ENCODE measurements at regions not wholly inside any gene's neighbourhood (a gene's known extent, or its start where the extent isn't known, plus 50 kb on each side); places are given as distances from the start of the nearest gene placed in this dataset.
"Not testable (repeated sequence)": the region's sequence is repeated elsewhere in the genome, so short reads cannot be mapped to it uniquely, and the experiment has no call there.

GRCh38 chr3:106349191-106349881 lies 480.5 kb upstream of the CBLB start:
- H3K36me3 ChIP-seq = no peaks in the 10 kb centered on the region
- TF ChIP-seq CTCF (IDR thresholded peaks at IDR 0.05) = no peak
- no peak overlapping the region for H3K4me3 ChIP-seq (ENCODE audit: low read depth in 1 of 2, low read length in 1 of 2)
- H3K27ac ChIP-seq = no peak overlapping the region
- H3K4me1 ChIP-seq (ENCODE audit: control insufficient read depth in 1 of 2, insufficient read depth in 1 of 2, low read depth in 1 of 2, low read length in 1 of 2) = no peaks in the 10 kb centered on the region
- no peaks in the 10 kb centered on the region for H3K9me3 ChIP-seq
- no peaks in the 10 kb centered on the region for H3K27me3 ChIP-seq

DNA sequence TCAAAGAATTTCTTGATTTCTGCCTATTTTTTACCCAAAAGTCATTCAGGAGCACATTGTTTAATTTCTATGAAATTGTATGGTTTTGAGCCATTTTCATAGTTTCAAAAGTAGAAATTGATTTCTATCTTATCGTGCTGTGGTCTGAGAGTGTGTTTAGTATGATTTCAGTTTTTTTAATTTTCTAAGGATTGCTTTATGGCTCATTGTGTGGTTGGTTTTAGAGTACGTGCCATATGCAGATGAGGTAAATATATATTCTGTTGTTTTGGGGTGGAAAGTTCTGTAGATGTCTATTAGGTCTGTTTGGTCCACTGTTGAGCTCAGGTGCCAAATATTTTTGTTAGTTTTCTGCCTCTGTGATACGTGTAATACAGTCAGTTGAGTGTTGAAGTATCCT lies 487.1 kb upstream of the CBLB start:
- Histone ChIP-seq H3K4me3 (ENCODE audit: low read depth in 1 of 2, low read length in 1 of 2) (no peak overlapping the region), H3K27ac (no peak overlapping the region), H3K9me3 (no peaks in the 10 kb centered on the region), H3K36me3 (no peaks in the 10 kb centered on the region), H3K27me3 (no peaks in the 10 kb centered on the region), H3K4me1 (ENCODE audit: control insufficient read depth in 1 of 2, insufficient read depth in 1 of 2, low read depth in 1 of 2, low read length in 1 of 2) (no peaks in the 10 kb centered on the region)
- no peak for TF ChIP-seq CTCF (IDR thresholded peaks at IDR 0.05)

DNA sequence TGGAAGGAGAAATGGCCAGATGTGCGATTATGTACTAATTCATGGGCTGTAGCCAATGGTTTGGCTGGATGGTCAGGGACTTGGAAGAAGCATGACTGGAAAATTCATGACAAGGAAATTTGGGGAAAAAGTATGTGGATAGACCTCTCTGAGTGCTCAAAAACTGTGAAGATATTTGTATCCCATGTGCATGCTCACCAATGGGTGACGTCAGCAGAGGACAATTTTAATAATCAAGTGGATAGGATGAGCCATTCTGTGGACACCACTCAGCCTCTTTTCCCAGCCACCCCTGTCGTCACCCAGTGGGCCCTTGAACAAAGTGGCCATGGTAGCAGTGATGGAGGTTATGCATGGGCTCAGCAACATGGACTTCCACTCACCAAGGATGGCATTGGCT lies 490.9 kb upstream of the CBLB start:
- Histone ChIP-seq H3K36me3 (no peaks in the 10 kb centered on the region), H3K27ac (no peak overlapping the region), H3K27me3 (no peaks in the 10 kb centered on the region), H3K4me1 (ENCODE audit: control insufficient read depth in 1 of 2, insufficient read depth in 1 of 2, low read depth in 1 of 2, low read length in 1 of 2) (no peaks in the 10 kb centered on the region), H3K4me3 (ENCODE audit: low read depth in 1 of 2, low read length in 1 of 2) (no peak overlapping the region), H3K9me3 (no peaks in the 10 kb centered on the region)
- TF ChIP-seq CTCF (IDR thresholded peaks at IDR 0.05) = no peak

DNA sequence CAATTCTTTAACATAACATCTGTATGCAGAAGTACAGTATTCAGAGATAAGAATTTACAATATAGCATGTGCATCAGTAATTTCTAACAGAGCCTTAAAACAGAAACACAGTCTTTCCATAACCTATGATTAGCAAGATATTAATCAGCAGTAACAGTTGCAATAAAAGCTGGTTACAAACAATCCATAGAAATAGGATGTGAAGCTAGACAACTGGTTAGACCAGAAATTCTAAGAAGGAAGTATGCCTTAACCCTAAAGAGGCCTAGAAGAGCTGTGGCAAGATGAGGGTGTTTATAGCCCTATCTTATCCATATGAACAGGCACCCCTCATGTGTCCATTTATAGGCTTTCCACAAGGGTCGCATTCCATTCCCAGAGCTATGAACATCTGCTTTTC lies 492.1 kb upstream of the CBLB start:
- not testable (repeated sequence) for H3K9me3 ChIP-seq

GRCh38 chr3:106364477-106364876 lies 495.7 kb upstream of the CBLB start:
- no peaks in the 10 kb centered on the region for H3K9me3 ChIP-seq
- no peaks in the 10 kb centered on the region for H3K27me3 ChIP-seq
- H3K27ac ChIP-seq = no peak overlapping the region
- no peaks in the 10 kb centered on the region for H3K36me3 ChIP-seq
- no peak overlapping the region for H3K4me3 ChIP-seq (ENCODE audit: low read depth in 1 of 2, low read length in 1 of 2)
- TF ChIP-seq CTCF (IDR thresholded peaks at IDR 0.05) = no peak
- no peaks in the 10 kb centered on the region for H3K4me1 ChIP-seq (ENCODE audit: control insufficient read depth in 1 of 2, insufficient read depth in 1 of 2, low read depth in 1 of 2, low read length in 1 of 2)

More for the DNA sequence above, 492.1 kb upstream of the CBLB start:
- not testable (repeated sequence) for H3K27me3 ChIP-seq; H3K27ac ChIP-seq; H3K36me3 ChIP-seq; H3K4me3 ChIP-seq (ENCODE audit: low read depth in 1 of 2, low read length in 1 of 2); H3K4me1 ChIP-seq (ENCODE audit: control insufficient read depth in 1 of 2, insufficient read depth in 1 of 2, low read depth in 1 of 2, low read length in 1 of 2)

GRCh38 chr3:106365061-106365691 lies 496.4 kb upstream of the CBLB start:
- no peak overlapping the region for H3K27ac ChIP-seq
- H3K4me1 ChIP-seq (ENCODE audit: control insufficient read depth in 1 of 2, insufficient read depth in 1 of 2, low read depth in 1 of 2, low read length in 1 of 2) = no peaks in the 10 kb centered on the region
- no peak overlapping the region for H3K4me3 ChIP-seq (ENCODE audit: low read depth in 1 of 2, low read length in 1 of 2)
- H3K9me3 ChIP-seq = no peaks in the 10 kb centered on the region
- H3K36me3 ChIP-seq = no peaks in the 10 kb centered on the region
- H3K27me3 ChIP-seq = no peaks in the 10 kb centered on the region
- TF ChIP-seq CTCF (IDR thresholded peaks at IDR 0.05) = no peak

Measured in neutrophil (primary cell).